ENCODE measurements at regions not wholly inside any gene's neighbourhood (a gene's known extent, or its start where the extent isn't known, plus 50 kb on each side); places are given as distances from the start of the nearest gene placed in this dataset.

GRCh38 chr4:65924843-65925242, 254.6 kb upstream of the EPHA5 start:
- TF ChIP-seq CEBPB (IDR thresholded peaks at IDR 0.05): no peak
- TF ChIP-seq RAD21 (IDR thresholded peaks at IDR 0.05; ENCODE audit: low read depth): no peak
- TF ChIP-seq YY1 (IDR thresholded peaks at IDR 0.05; ENCODE audit: low read depth): no peak
